ENCODE measurements at regions not wholly inside any gene's neighbourhood (a gene's known extent, or its start where the extent isn't known, plus 50 kb on each side); places are given as distances from the start of the nearest gene placed in this dataset.

DNA sequence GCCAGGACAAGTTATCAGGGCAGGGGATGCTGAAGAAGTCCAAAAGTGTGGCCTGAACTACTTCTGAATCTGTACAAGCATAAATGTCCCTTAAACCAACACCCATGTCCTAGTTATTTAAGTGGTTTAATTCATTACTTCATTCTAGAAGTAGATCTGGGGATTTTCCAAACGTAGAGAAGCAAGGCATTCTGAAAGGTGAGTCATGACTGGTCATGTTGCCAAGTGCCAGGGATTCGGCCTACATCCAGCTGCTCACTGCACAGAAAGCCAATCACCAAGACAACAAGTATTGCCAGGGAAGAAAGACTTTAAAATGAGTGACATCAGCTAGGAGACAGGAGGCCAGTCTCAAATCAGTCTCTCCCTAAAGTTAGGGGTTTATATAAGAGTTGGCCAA is 396.6 kb downstream of the GABRB3 start:
- no peak for TF ChIP-seq CTCF (IDR thresholded peaks at IDR 0.05)
- no peak for TF ChIP-seq EZH2 (IDR thresholded peaks at IDR 0.05; ENCODE audit: borderline replicate concordance, insufficient read depth, low read depth, low read length, poor library complexity, severe bottlenecking)
